Chondrocyte (in vitro differentiated cells): ENCODE measurements at regions not wholly inside any gene's neighbourhood (a gene's known extent, or its start where the extent isn't known, plus 50 kb on each side); places are given as distances from the start of the nearest gene placed in this dataset.
A peak's percentile ranks its signal among the peaks of the same experiment; 100 is the strongest.
"Not testable (repeated sequence)": the region's sequence is repeated elsewhere in the genome, so short reads cannot be mapped to it uniquely, and the experiment has no call there.

Experiments
- DNase-seq: peaks from one replicate; pipeline ENCODE4 v3.0.0; 2021; ENCODE audit warnings: mixed read lengths, low spot score
- H3K27ac Mint-ChIP-seq: one replicate; pipeline ENCODE4 v1.8.0; 2021; ENCODE audit warnings: mild to moderate bottlenecking, moderate library complexity, mixed read lengths; ENCODE audit not compliant: unreplicated experiment
- H3K27me3 Mint-ChIP-seq: 2 replicates; pipeline ENCODE4 v1.8.0; 2021; ENCODE audit warnings: low read depth, mixed read lengths
- H3K36me3 Mint-ChIP-seq: 2 replicates; pipeline ENCODE4 v1.8.0; 2021; ENCODE audit warnings: low read depth, mixed read lengths
- H3K4me1 Mint-ChIP-seq: 2 replicates; pipeline ENCODE4 v1.8.0; 2021; ENCODE audit warnings: low read depth, mild to moderate bottlenecking, mixed read lengths
- H3K4me3 Mint-ChIP-seq: one replicate; pipeline ENCODE4 v1.8.0; 2021; ENCODE audit warnings: mild to moderate bottlenecking, moderate library complexity, mixed read lengths; ENCODE audit not compliant: unreplicated experiment
- H3K9me3 Mint-ChIP-seq: 2 replicates; pipeline ENCODE4 v1.8.0; 2021; ENCODE audit warnings: low read depth, mixed read lengths
- TF ChIP-seq, protein P1 (sequence below): fragments of 200-600 bp; sonication (generic); IDR thresholded peaks from 2 replicates; pipeline ENCODE4 v1.5.0; 2021; ENCODE audit warnings: antibody characterized with exemption, mild to moderate bottlenecking, moderate library complexity

DNA sequence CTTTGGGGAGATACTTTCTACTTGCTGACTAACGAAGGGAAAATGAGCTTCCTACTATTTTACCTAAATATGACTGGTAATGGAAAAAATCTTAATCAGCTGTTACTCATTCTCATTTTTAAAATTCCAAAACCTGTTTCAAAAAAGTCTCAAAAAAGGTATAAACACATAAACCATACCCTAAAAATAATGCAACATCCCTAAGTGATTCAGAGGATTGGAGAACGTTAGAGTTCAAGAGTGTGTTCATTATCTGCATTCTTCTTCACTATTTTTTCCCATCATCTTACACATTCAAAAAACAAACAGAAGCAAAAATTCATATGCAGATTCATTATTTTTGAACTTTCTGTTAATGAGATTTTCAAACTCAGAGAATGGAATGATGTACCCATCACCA lies 150.4 kb upstream of the GNAI1 start:
- no peak overlapping the region for H3K27ac Mint-ChIP-seq
- H3K27me3 Mint-ChIP-seq: no peaks in the 10 kb centered on the region
- H3K4me1 Mint-ChIP-seq: peaks cover 22% of the 10 kb centered on the region
- H3K9me3 Mint-ChIP-seq: no peaks in the 10 kb centered on the region
- H3K4me3 Mint-ChIP-seq: no peak overlapping the region
- DNase-seq: no peak
- TF ChIP-seq, protein P1, sequence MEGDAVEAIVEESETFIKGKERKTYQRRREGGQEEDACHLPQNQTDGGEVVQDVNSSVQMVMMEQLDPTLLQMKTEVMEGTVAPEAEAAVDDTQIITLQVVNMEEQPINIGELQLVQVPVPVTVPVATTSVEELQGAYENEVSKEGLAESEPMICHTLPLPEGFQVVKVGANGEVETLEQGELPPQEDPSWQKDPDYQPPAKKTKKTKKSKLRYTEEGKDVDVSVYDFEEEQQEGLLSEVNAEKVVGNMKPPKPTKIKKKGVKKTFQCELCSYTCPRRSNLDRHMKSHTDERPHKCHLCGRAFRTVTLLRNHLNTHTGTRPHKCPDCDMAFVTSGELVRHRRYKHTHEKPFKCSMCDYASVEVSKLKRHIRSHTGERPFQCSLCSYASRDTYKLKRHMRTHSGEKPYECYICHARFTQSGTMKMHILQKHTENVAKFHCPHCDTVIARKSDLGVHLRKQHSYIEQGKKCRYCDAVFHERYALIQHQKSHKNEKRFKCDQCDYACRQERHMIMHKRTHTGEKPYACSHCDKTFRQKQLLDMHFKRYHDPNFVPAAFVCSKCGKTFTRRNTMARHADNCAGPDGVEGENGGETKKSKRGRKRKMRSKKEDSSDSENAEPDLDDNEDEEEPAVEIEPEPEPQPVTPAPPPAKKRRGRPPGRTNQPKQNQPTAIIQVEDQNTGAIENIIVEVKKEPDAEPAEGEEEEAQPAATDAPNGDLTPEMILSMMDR: no peak
- H3K36me3 Mint-ChIP-seq: no peaks in the 10 kb centered on the region

DNA sequence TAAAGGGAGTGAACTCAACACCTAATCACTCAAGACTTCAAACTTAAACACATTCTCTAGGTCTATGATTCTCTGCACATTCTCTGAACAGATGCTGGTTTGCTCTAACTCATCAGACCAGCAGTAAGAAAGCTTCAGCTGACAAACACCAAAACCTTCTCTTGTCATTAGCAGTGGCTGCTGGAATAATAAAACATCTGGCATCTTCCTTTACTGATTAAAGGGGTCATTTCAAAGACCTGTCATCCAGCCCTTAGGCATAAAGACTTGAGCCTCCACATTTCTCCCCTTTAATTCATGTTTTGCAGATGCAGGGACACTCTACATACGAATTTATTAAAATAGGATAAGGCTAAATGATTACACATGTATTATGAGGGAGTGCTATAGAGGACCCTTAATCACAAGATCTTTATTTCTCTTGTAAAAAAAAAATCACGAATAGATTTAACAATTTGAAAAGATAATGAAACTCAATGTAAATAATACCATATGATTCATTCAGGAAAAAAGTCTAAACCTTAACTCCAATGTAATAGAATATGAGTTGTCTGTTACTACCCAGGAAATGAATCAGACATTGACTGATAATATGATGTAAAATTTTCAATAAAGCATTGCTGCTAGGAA lies 152.4 kb upstream of the GNAI1 start:
- DNase-seq: no peak
- Mint-ChIP-seq H3K27me3 (no peaks in the 10 kb centered on the region), H3K4me1 (peaks cover 14% of the 10 kb centered on the region), H3K9me3 (no peaks in the 10 kb centered on the region), H3K4me3 (no peak overlapping the region), H3K36me3 (no peaks in the 10 kb centered on the region), H3K27ac (peak overlapping the region; percentile 19)
- TF ChIP-seq, protein P1: no peak

DNA sequence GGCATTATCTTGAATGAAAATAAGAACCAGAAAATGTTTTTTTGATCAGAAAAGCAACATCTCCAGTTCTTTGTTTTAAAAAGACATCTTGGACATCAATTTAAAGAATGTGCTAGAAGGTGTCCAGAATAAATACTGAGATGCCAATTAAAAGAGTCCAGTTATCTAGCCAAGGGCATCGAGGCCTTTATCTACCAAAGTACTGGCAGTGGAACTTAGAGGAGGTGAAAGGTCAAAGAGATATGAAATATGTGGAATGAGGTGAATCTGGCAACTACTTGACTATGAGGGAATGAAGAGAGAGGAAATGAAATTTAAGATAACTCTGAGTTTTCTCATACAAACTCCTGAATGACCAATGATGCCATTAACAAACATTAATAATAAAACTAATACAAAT lies 154.3 kb upstream of the GNAI1 start:
- Mint-ChIP-seq H3K36me3 (no peaks in the 10 kb centered on the region), H3K9me3 (no peaks in the 10 kb centered on the region), H3K4me1 (peaks cover 14% of the 10 kb centered on the region), H3K4me3 (no peak overlapping the region), H3K27me3 (no peaks in the 10 kb centered on the region), H3K27ac (no peak overlapping the region)
- TF ChIP-seq, protein P1: no peak
- DNase-seq: no peak

DNA sequence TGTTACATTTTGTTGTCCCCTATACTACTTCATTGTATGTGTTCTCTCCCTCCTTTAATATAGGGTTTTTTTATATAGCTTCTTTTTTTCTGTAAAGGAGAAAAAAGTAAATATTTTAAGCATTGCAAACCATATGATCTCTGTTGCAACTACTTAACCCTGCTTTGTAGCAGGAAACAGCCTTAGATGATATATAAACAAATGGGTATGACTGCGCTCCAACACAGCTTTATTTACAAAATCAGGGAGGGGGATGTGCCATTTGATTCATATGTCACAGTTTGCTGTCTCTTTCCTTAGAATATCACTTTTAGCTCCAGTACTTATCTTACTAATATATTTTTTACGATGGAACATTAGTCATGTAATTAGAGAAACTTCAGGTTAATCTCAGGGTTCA lies 155.2 kb upstream of the GNAI1 start:
- H3K9me3 Mint-ChIP-seq: peaks cover under 1% of the 10 kb centered on the region
- H3K4me3 Mint-ChIP-seq: no peak overlapping the region

DNA sequence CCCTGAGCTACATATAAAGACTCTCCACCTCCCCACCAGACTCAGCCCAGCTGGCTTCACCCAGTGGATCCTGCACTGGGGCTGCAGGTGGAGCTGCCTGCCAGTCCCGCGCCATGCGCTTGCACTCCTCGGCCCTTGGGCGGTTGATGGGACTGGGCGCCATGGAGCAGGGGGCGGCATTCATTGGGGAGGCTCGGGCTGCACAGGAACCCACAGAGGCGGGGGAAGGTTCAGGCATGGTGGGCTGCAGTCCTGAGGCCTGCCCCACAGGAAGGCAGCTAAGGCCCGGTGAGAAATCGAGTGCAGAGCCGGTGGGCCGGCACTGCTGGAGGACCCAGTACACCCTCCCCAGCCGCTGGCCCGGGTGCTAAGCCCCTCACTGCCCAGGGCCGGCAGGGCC lies 157.2 kb upstream of the GNAI1 start:
- TF ChIP-seq, protein P1: no peak
- Mint-ChIP-seq H3K27ac (no peak overlapping the region), H3K36me3 (no peaks in the 10 kb centered on the region), H3K4me3 (no peak overlapping the region), H3K4me1 (peaks cover 6% of the 10 kb centered on the region), H3K9me3 (peaks cover 2% of the 10 kb centered on the region), H3K27me3 (no peaks in the 10 kb centered on the region)
- DNase-seq: no peak

More for the DNA sequence above, 155.2 kb upstream of the GNAI1 start:
- Mint-ChIP-seq H3K4me1 (peaks cover 14% of the 10 kb centered on the region), H3K27ac (no peak overlapping the region), H3K36me3 (no peaks in the 10 kb centered on the region), H3K27me3 (no peaks in the 10 kb centered on the region)
- no peak for DNase-seq
- TF ChIP-seq, protein P1: no peak

DNA sequence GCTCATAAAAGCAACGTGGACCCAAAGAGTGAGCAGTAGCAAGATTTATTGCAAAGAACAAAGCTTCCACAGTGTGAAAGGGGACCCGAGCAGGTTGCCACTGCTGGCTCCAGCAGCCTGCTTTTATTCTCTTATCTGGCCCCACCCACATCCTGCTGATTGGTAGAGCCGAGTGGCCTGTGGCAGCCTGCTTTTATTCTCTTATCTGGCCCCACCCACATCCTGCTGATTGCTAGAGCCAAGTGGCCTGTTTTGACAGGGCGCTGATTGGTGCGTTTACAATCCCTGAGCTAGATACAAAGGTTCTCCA lies 158.0 kb upstream of the GNAI1 start:
- H3K27me3 Mint-ChIP-seq, H3K27ac Mint-ChIP-seq, H3K4me1 Mint-ChIP-seq, H3K36me3 Mint-ChIP-seq, H3K9me3 Mint-ChIP-seq, H3K4me3 Mint-ChIP-seq, DNase-seq: not testable (repeated sequence)

DNA sequence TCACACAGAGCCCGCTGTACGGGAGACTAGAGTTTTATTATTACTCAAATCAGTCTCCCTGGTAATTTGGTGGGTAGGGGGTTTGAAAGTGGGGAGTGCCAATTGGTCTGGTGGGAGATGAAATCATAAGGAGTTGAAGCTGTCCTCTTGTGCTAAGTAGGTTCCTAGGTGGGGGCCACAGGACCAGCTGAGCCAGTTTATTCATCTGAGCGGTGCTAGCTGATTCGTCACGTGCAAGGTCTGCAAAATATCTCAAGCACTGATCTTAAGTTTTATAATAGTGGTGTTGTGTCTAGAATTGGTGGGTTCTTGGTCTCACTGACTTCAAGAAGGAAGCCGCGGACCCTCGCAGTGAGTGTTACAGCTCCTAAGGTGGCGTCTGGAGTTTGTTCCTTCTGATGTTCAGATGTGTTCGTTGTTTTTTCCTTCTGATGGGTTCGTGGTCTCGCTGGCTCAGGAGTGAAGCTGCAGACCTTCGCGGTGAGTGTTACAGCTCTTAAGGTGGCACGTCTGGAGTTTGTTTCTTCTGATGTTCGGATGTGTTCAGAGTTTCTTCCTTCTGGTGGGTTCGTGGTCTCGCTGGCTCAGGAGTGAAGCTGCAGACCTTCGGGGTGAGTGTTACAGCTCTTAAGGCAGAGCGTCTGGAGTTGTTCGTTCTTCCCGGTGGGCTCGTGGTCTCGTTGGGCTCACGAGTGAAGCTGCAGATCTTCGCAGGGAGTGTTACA lies 158.5 kb upstream of the GNAI1 start:
- H3K9me3 Mint-ChIP-seq, DNase-seq, H3K36me3 Mint-ChIP-seq, H3K27me3 Mint-ChIP-seq, H3K4me3 Mint-ChIP-seq, H3K4me1 Mint-ChIP-seq, H3K27ac Mint-ChIP-seq: not testable (repeated sequence)
